Thyroid gland (tissue), 4 donors: ENCODE measurements at regions not wholly inside any gene's neighbourhood (a gene's known extent, or its start where the extent isn't known, plus 50 kb on each side); places are given as distances from the start of the nearest gene placed in this dataset.

Source experiments
- DNase-seq, 2 donors: peaks; one replicate each; pipeline ENCODE4 v3.0.0-alpha.2; 2019
- H3K27ac ChIP-seq, 3 donors: fragments of 200-600 bp; sonication (generic); 1 replicate in 2 of 3; 2 replicates in 1 of 3; pipeline ENCODE4 v1.5.1; 2016 to 2019; ENCODE audit warnings: mild to moderate bottlenecking in 1 of 3, moderate library complexity in 1 of 3
- H3K27me3 ChIP-seq: fragments of 200-600 bp; sonication (generic); one replicate; pipeline ENCODE4 v1.5.1; 2019
- H3K36me3 ChIP-seq, 2 donors: fragments of 200-600 bp; sonication (generic); one replicate each; pipeline ENCODE4 v1.5.1; 2016 to 2019
- H3K4me1 ChIP-seq, 2 donors: fragments of 200-600 bp; sonication (generic); one replicate each; pipeline ENCODE4 v1.5.1; 2017 to 2019
- H3K4me3 ChIP-seq, 3 donors: fragments of 200-600 bp; sonication (generic); replicated peaks in 1 of 3; 1 replicate in 2 of 3; 2 replicates in 1 of 3; pipeline ENCODE4 v1.5.1; 2016; ENCODE audit warnings: mild to moderate bottlenecking in 1 of 3
- H3K9me3 ChIP-seq: fragments of 200-600 bp; sonication (generic); one replicate; pipeline ENCODE4 v1.5.1; 2017
- POLR2A ChIP-seq, 2 donors: fragments of 450-650 bp; IDR thresholded peaks; one replicate each; pipeline ENCODE4 v1.6.1; 2017; ENCODE audit warnings: antibody characterized with exemption in 2 of 2, mild to moderate bottlenecking in 2 of 2, moderate library complexity in 1 of 2
- WGBS, 2 donors: methylation state at CpG; one replicate each; pipeline ENCODE4 v1.1.5; 2017; 5-methylcytosine and 5-hydroxymethylcytosine counted together
- intact Hi-C: fragments of 100-400 bp; cut with DNase I; formaldehyde crosslinking; loops from one replicate; pipeline ENCODE4 v1.15.1; 2023
- TF ChIP-seq, protein P1 (sequence below), 6 experiments: fragments of 200-600 bp in 3 of 6; fragments of 450-650 bp in 3 of 6; sonication (generic) in 3 of 6; IDR thresholded peaks; one replicate each; pipeline ENCODE4 v1.5.1; 2016 to 2019; ENCODE audit warnings: antibody characterized with exemption in 6 of 6, mild to moderate bottlenecking in 2 of 6, inconsistent platforms in 1 of 6, moderate library complexity in 1 of 6

DNA sequence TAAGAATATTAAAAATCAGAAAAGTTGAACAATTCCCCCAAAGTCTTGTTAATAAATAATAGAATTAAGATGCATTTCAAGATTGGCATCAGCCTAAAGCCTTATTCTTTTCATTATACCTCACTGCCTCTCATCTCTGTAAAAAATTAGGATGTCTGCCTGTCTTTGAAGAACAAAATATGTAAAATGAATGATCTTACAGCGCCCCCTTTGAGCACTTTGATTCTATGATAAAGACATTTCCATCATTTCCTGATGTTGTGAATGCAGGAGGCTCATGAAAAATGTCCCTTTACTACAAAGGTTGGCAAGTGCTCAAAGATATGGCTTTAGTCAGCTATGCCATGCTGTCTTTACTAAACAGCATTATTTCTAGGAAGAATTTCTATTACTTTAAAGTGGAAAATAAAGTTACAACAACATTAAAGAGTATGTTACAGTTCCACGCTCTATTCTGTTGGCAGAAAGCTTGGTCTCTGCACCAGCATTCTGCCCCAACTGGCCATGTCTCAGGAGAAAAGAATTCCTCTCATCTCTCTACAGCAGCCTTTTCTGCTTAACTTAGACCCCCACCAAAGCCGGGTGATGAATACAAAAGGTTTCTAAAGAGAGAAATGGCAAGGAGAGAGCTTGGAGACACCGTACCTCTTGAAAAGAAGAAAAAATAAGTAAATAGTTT is 95.1 kb downstream of the LLPH start:
- Histone ChIP-seq H3K27me3 (no peaks in the 10 kb centered on the region), H3K9me3 (no peaks in the 10 kb centered on the region), H3K36me3 (no peaks in the 10 kb centered on the region), H3K4me3 (no peak overlapping the region), H3K4me1 (no peaks in the 10 kb centered on the region), H3K27ac (no peak overlapping the region)
- 56% methylated on average over 4 of the region's 4 CpGs for WGBS, 2 donors
- no peak for DNase-seq
- intact Hi-C loops: no loop called here
- TF ChIP-seq, protein P1, sequence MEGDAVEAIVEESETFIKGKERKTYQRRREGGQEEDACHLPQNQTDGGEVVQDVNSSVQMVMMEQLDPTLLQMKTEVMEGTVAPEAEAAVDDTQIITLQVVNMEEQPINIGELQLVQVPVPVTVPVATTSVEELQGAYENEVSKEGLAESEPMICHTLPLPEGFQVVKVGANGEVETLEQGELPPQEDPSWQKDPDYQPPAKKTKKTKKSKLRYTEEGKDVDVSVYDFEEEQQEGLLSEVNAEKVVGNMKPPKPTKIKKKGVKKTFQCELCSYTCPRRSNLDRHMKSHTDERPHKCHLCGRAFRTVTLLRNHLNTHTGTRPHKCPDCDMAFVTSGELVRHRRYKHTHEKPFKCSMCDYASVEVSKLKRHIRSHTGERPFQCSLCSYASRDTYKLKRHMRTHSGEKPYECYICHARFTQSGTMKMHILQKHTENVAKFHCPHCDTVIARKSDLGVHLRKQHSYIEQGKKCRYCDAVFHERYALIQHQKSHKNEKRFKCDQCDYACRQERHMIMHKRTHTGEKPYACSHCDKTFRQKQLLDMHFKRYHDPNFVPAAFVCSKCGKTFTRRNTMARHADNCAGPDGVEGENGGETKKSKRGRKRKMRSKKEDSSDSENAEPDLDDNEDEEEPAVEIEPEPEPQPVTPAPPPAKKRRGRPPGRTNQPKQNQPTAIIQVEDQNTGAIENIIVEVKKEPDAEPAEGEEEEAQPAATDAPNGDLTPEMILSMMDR (IDR thresholded peaks at IDR 0.05): peak in 2 of 6 experiments; percentile 9 to 21
- TF ChIP-seq POLR2A (IDR thresholded peaks at IDR 0.05): no peak

DNA sequence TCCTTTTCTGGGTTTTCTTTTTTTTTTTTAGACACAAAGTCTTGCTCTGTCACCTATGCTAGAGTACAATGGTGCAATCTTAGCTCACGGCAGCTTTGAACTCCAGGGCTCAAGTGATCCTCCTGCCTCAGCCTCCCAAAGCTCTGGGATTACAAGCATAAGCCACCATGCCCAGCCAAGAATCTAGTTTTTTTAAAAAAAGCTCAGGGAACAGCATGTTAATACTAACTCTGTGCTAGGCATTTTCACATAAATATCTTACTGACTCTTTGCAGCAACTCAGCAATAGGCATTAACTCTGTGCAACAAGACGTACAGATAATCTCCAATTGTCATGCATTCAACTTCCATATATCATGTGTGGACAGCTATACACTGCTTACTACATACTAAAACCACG is 97.4 kb downstream of the LLPH start:
- no peaks in the 10 kb centered on the region for H3K4me1 ChIP-seq
- 94 to 96% methylated on average over 3 of the region's 3 CpGs for WGBS, 2 donors
- no peak overlapping the region for H3K4me3 ChIP-seq
- intact Hi-C loops: no loop called here
- H3K27ac ChIP-seq: no peak overlapping the region
- TF ChIP-seq, protein P1 (IDR thresholded peaks at IDR 0.05): no peak
- TF ChIP-seq POLR2A (IDR thresholded peaks at IDR 0.05): no peak
- no peak for DNase-seq
- no peaks in the 10 kb centered on the region for H3K36me3 ChIP-seq
- no peaks in the 10 kb centered on the region for H3K27me3 ChIP-seq
- H3K9me3 ChIP-seq: no peaks in the 10 kb centered on the region

DNA sequence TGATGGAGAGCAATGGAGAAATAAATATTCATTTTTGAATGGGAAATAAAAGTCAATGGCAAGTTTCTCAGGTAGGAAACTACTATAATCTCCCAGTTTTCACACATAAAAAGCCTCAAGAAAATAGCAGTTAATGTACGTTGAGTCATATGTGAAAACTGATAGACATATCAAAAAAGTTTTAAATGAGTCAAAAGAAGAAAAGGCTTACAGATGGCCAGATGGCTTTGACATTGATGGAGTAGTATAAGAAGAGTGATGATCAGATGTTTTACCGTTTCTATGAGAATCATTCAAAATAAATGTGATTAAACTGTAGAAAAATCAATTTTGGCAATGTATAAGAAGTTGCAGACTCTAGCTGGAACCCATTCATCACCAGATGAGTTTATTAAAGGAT is 97.8 kb downstream of the LLPH start:
- intact Hi-C loops: no loop called here
- Histone ChIP-seq H3K36me3 (no peaks in the 10 kb centered on the region), H3K4me1 (no peaks in the 10 kb centered on the region), H3K9me3 (no peaks in the 10 kb centered on the region), H3K27ac (no peak overlapping the region), H3K27me3 (no peaks in the 10 kb centered on the region), H3K4me3 (no peak overlapping the region)
- no peak for TF ChIP-seq POLR2A (IDR thresholded peaks at IDR 0.05)
- TF ChIP-seq, protein P1 (IDR thresholded peaks at IDR 0.05): no peak
- no peak for DNase-seq
- 82 to 86% methylated on average over 2 of the region's 2 CpGs for WGBS, 2 donors

DNA sequence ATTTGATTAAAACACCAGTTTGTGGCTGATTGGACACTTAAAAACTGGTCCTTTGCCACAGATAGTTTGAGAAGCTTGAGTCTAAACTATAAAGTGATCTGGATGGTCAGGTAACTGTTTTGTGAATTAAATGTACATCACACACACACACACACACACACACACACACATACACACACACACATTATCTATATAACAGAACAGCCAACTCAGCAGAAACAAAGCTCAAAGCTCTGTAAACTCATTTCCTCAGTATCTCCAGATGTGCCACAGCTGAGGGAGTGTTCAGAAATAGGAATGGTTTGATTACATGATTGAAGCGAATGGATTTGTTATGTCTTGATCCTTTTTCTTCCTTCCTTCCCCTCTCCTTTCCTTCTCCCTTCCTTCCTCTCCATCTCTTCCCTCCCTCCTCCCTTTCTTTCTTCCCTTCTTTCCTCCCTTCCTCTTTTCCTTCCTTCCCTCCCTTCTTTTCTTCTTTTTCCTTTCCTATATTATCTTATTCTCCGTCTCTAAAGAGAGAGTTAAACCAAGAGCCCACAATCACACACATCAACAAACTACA is 100.3 kb downstream of the LLPH start:
- H3K36me3 ChIP-seq: no peaks in the 10 kb centered on the region
- no peak overlapping the region for H3K4me3 ChIP-seq
- intact Hi-C loops: no loop called here
- no peaks in the 10 kb centered on the region for H3K9me3 ChIP-seq
- no peaks in the 10 kb centered on the region for H3K4me1 ChIP-seq
- DNase-seq: no peak
- TF ChIP-seq, protein P1 (IDR thresholded peaks at IDR 0.05): no peak
- no peak for TF ChIP-seq POLR2A (IDR thresholded peaks at IDR 0.05)
- no peaks in the 10 kb centered on the region for H3K27me3 ChIP-seq
- no peak overlapping the region for H3K27ac ChIP-seq
- 42 to 45% methylated on average over 2 of the region's 2 CpGs for WGBS, 2 donors

DNA sequence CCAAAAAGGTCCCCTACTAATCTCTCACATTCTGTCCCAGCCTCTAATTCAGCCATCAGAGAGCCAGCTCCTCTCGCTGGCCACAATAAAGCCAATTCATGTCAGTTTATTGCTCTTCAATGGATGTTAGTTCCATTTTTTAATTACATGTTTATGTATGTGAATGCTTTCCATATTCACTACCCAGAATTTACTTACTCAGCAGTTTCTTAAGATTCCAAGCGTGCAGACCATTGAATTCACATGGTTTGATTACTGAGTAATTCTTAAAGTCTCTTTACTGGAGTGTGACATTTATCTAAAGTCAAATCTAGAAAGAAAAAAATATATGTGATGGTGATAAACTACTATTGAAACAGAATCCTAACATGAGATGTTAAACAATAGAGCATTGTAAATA is 102.2 kb downstream of the LLPH start:
- intact Hi-C loops: no loop called here
- no peak overlapping the region for H3K27ac ChIP-seq

More for the DNA sequence above, 102.2 kb downstream of the LLPH start:
- Histone ChIP-seq H3K4me1 (no peaks in the 10 kb centered on the region), H3K9me3 (no peaks in the 10 kb centered on the region), H3K36me3 (no peaks in the 10 kb centered on the region), H3K27me3 (no peaks in the 10 kb centered on the region), H3K4me3 (no peak overlapping the region)
- DNase-seq: no peak
- TF ChIP-seq, protein P1 (IDR thresholded peaks at IDR 0.05): no peak
- TF ChIP-seq POLR2A (IDR thresholded peaks at IDR 0.05): no peak
- 92 to 94% methylated on average over 2 of the region's 2 CpGs for WGBS, 2 donors
